GM12891 (cell line): ENCODE measurements at regions not wholly inside any gene's neighbourhood (a gene's known extent, or its start where the extent isn't known, plus 50 kb on each side); places are given as distances from the start of the nearest gene placed in this dataset.

Experiments used
- PAX5 ChIP-seq: IDR thresholded peaks from 2 replicates; pipeline ENCODE4 v1.6.1; 2011; ENCODE audit warnings: low read length, moderate library complexity, mild to moderate bottlenecking; ENCODE audit not compliant: insufficient read depth, severe bottlenecking
- POLR2A ChIP-seq: IDR thresholded peaks from 2 replicates; pipeline ENCODE4 v1.6.1; 2011; ENCODE audit warnings: low read depth, low read length, control low read depth
- POLR2AphosphoS5 ChIP-seq: IDR thresholded peaks from 2 replicates; pipeline ENCODE4 v1.6.1; 2011; ENCODE audit warnings: low read depth, low read length, control low read depth
- SPI1 ChIP-seq: IDR thresholded peaks from 2 replicates; pipeline ENCODE4 v1.6.1; 2011; ENCODE audit warnings: low read depth, low read length, control low read depth

DNA sequence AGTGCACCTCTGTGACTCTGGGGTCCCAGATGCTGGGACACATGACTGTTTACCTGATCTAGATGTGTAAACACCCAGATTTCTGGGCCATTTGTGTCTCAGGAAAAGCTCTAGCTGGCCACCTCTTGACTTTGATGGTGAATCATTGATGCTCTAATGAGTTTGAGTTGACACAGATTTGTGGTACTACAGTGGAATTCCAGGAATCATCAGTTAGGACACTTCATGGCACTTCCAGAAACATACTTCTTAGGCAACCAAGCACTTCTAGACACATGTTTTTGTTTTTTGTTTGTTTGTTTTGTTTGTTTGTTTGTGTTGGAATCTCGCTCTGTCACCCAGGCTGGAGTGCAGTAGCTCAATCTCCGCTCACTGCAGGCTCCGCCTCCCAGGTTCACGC lies 302.2 kb upstream of the ZMIZ1 start:
- no peak for TF ChIP-seq POLR2AphosphoS5
- no peak for TF ChIP-seq SPI1
- no peak for TF ChIP-seq POLR2A
- TF ChIP-seq PAX5, result no peak
